Keratinocyte (primary cell): ENCODE measurements at regions not wholly inside any gene's neighbourhood (a gene's known extent, or its start where the extent isn't known, plus 50 kb on each side); places are given as distances from the start of the nearest gene placed in this dataset.

Source experiments
- EZH2 ChIP-seq: IDR thresholded peaks from one replicate; pipeline ENCODE4 v1.6.1; 2012; ENCODE audit warnings: inconsistent platforms, mild to moderate bottlenecking, low read length, moderate library complexity
- TF ChIP-seq, protein P1 (sequence below), 3 experiments: IDR thresholded peaks in 1 of 3; conservative IDR thresholded peaks in 1 of 3; optimal IDR thresholded peaks in 1 of 3; 2 replicates in 2 of 3; 3 replicates in 1 of 3; pipeline versions ENCODE3 to v1.5.1; 2011; ENCODE audit warnings: low read length in 3 of 3, mild to moderate bottlenecking in 3 of 3, moderate library complexity in 2 of 3, control low read depth in 1 of 3, inconsistent platforms in 1 of 3; ENCODE audit not compliant: insufficient read depth in 2 of 3; ENCODE audit errors: extremely low read depth in 1 of 3

- TF ChIP-seq, protein P1, sequence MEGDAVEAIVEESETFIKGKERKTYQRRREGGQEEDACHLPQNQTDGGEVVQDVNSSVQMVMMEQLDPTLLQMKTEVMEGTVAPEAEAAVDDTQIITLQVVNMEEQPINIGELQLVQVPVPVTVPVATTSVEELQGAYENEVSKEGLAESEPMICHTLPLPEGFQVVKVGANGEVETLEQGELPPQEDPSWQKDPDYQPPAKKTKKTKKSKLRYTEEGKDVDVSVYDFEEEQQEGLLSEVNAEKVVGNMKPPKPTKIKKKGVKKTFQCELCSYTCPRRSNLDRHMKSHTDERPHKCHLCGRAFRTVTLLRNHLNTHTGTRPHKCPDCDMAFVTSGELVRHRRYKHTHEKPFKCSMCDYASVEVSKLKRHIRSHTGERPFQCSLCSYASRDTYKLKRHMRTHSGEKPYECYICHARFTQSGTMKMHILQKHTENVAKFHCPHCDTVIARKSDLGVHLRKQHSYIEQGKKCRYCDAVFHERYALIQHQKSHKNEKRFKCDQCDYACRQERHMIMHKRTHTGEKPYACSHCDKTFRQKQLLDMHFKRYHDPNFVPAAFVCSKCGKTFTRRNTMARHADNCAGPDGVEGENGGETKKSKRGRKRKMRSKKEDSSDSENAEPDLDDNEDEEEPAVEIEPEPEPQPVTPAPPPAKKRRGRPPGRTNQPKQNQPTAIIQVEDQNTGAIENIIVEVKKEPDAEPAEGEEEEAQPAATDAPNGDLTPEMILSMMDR (optimal IDR thresholded peaks at IDR 0.05 in 1 of 3, IDR thresholded peaks at IDR 0.05 in 1 of 3, conservative IDR thresholded peaks at IDR 0.05 in 1 of 3; ENCODE audit: extremely low read depth in 1 of 3, insufficient read depth in 2 of 3, low read length in 3 of 3): no peak
- no peak for TF ChIP-seq EZH2
These were observed 147.0 kb downstream of the LINC00237 start for GRCh38 chr20:20959031-20959755.
